Renal cortical epithelial cell (primary cell): ENCODE measurements at regions not wholly inside any gene's neighbourhood (a gene's known extent, or its start where the extent isn't known, plus 50 kb on each side); places are given as distances from the start of the nearest gene placed in this dataset.
A peak's percentile ranks its signal among the peaks of the same experiment; 100 is the strongest.

Experiments used
- DNase-seq: peaks from one replicate; pipeline ENCODE4 v3.0.0-alpha.2; 2011; ENCODE audit warnings: low read depth

GRCh38 chr7:84248843-84249242 is 54.3 kb upstream of the SEMA3A start:
- DNase-seq: no peak

GRCh38 chr7:84248267-84248666 is 53.7 kb upstream of the SEMA3A start:
- DNase-seq: no peak

GRCh38 chr7:84247591-84247990 is 53.0 kb upstream of the SEMA3A start:
- DNase-seq: peak; percentile 66

GRCh38 chr7:84245835-84246234 is 51.2 kb upstream of the SEMA3A start:
- DNase-seq: no peak
